H1 (cell line): ENCODE measurements at regions not wholly inside any gene's neighbourhood (a gene's known extent, or its start where the extent isn't known, plus 50 kb on each side); places are given as distances from the start of the nearest gene placed in this dataset.

Source experiments
- CTCF ChIA-PET: fragments of 300-600 bp; sonication (Branson Sonifier 250); formaldehyde crosslinking; loops from one replicate; lab custom pipeline; 2021; ENCODE audit not compliant: partially characterized antibody; lab: Charles Lee
- POLR2A ChIA-PET: fragments of 300-600 bp; sonication (Branson Sonifier 250); formaldehyde crosslinking; loops from one replicate; lab custom pipeline; 2021; ENCODE audit warnings: inconsistent platforms; ENCODE audit not compliant: partially characterized antibody; lab: Charles Lee
- DNase-seq, 2 experiments: peaks; one replicate each; pipeline versions ENCODE4 v3.0.0 to v3.0.0-alpha.2; 2010 to 2022; ENCODE audit warnings: low spot score in 2 of 2, low read depth in 1 of 2, mixed read lengths in 1 of 2
- FAIRE-seq: peaks from 2 replicates; lab custom pipeline; 2011; peaks lifted over from hg19 to GRCh38; lab: Jason Lieb, UNC
- H2AFZ ChIP-seq: 2 replicates; pipeline ENCODE4 v1.8.1; 2012; ENCODE audit warnings: low read length, inconsistent platforms
- H2AK5ac ChIP-seq: 2 replicates; pipeline ENCODE4 v1.6.1; 2013; ENCODE audit warnings: low read depth, low read length
- H2BK120ac ChIP-seq: replicated peaks from 2 replicates; pipeline ENCODE3; 2013; ENCODE audit warnings: low read depth, low read length, inconsistent platforms
- H2BK12ac ChIP-seq: 2 replicates; pipeline ENCODE4 v1.6.1; 2013; ENCODE audit warnings: low read depth, low read length
- H2BK15ac ChIP-seq: 2 replicates; pipeline ENCODE4 v1.6.1; 2013; ENCODE audit warnings: low read length
- H2BK20ac ChIP-seq: 2 replicates; pipeline ENCODE4 v1.6.1; 2013; ENCODE audit warnings: low read length
- H2BK5ac ChIP-seq: 2 replicates; pipeline ENCODE4 v1.6.1; 2013; ENCODE audit warnings: low read depth, low read length
- H3K14ac ChIP-seq: 2 replicates; pipeline ENCODE4 v1.6.1; 2013; ENCODE audit warnings: inconsistent platforms; ENCODE audit not compliant: insufficient read length
- H3K18ac ChIP-seq: 2 replicates; pipeline ENCODE4 v1.6.1; 2013; ENCODE audit warnings: low read length; ENCODE audit errors: extremely low read depth
- H3K23ac ChIP-seq: 2 replicates; pipeline ENCODE4 v1.6.1; 2013; ENCODE audit warnings: inconsistent platforms; ENCODE audit not compliant: insufficient read length
- H3K23me2 ChIP-seq: 2 replicates; pipeline ENCODE4 v1.6.1; 2013; ENCODE audit warnings: low read depth, low read length
- H3K27ac ChIP-seq: 2 replicates; pipeline ENCODE4 v1.6.1; 2011; ENCODE audit warnings: low read depth, low read length, inconsistent platforms
- H3K27me3 ChIP-seq, 4 experiments: replicated peaks in 1 of 4; 1 replicate in 1 of 4; 2 replicates in 3 of 4; pipeline versions ENCODE4 v1.6.1 to v1.8.1; 2011 to 2013; ENCODE audit warnings: low read length in 3 of 4, mild to moderate bottlenecking in 3 of 4, inconsistent platforms in 2 of 4, mixed read lengths in 2 of 4, moderate library complexity in 1 of 4; ENCODE audit not compliant: control insufficient read depth in 3 of 4, insufficient read depth in 3 of 4; ENCODE audit errors: extremely low read depth in 1 of 4
- H3K36me3 ChIP-seq, 4 experiments: 2 replicates each; pipeline versions ENCODE4 v1.6.1 to v1.8.1; 2011 to 2013; ENCODE audit warnings: mild to moderate bottlenecking in 4 of 4, low read length in 3 of 4, moderate library complexity in 2 of 4, control low read depth in 1 of 4, inconsistent platforms in 1 of 4; ENCODE audit not compliant: insufficient read depth in 4 of 4, control insufficient read depth in 2 of 4
- H3K4ac ChIP-seq: replicated peaks from 2 replicates; pipeline ENCODE3; 2013; ENCODE audit warnings: low read length, low read depth, mixed read lengths, inconsistent platforms; ENCODE audit not compliant: insufficient read length
- H3K4me1 ChIP-seq, 4 experiments: replicated peaks in 1 of 4; 1 replicate in 1 of 4; 2 replicates in 3 of 4; pipeline versions ENCODE4 v1.6.1 to v1.8.1; 2011 to 2013; ENCODE audit warnings: low read length in 3 of 4, inconsistent platforms in 2 of 4, mixed read lengths in 1 of 4; ENCODE audit not compliant: insufficient read depth in 4 of 4, control insufficient read depth in 3 of 4
- H3K4me2 ChIP-seq, 2 experiments: 2 replicates each; pipeline versions ENCODE4 v1.6.1 to v1.8.1; 2011 to 2013; ENCODE audit warnings: low read depth in 2 of 2, low read length in 2 of 2, control low read depth in 1 of 2, inconsistent platforms in 1 of 2, mild to moderate bottlenecking in 1 of 2; ENCODE audit not compliant: insufficient read depth in 1 of 2
- H3K4me3 ChIP-seq, 4 experiments: fragments of 200-600, 300-600 bp in 1 of 4; sonication (generic), shearing (Covaris generic), sonication (Bioruptor Twin) in 1 of 4; 2 replicates each; pipeline versions ENCODE4 v1.5.1 to v1.8.1; 2011 to 2016; ENCODE audit warnings: low read length in 4 of 4, low read depth in 3 of 4, control low read depth in 2 of 4, inconsistent platforms in 2 of 4, mild to moderate bottlenecking in 2 of 4, mixed read lengths in 1 of 4, moderate library complexity in 1 of 4; ENCODE audit not compliant: insufficient read depth in 2 of 4; ENCODE audit errors: extremely low read depth in 1 of 4
- H3K56ac ChIP-seq: replicated peaks from 2 replicates; pipeline ENCODE3; 2013; ENCODE audit warnings: low read depth, mild to moderate bottlenecking, mixed read lengths, low read length, inconsistent platforms; ENCODE audit not compliant: insufficient read length
- H3K79me1 ChIP-seq: 2 replicates; pipeline ENCODE4 v1.6.1; 2013; ENCODE audit warnings: low read depth, low read length, control low read depth
- H3K79me2 ChIP-seq, 2 experiments: 2 replicates each; pipeline versions ENCODE4 v1.6.1 to v1.8.1; 2012 to 2013; ENCODE audit warnings: low read length in 2 of 2, mild to moderate bottlenecking in 2 of 2, inconsistent platforms in 1 of 2; ENCODE audit not compliant: insufficient read depth in 2 of 2, control insufficient read depth in 1 of 2
- H3K9ac ChIP-seq, 4 experiments: replicated peaks in 1 of 4; 1 replicate in 1 of 4; 2 replicates in 3 of 4; pipeline versions ENCODE4 v1.6.1 to v1.8.1; 2011 to 2013; ENCODE audit warnings: low read depth in 3 of 4, low read length in 3 of 4, control low read depth in 2 of 4, mild to moderate bottlenecking in 2 of 4, moderate library complexity in 2 of 4, inconsistent platforms in 1 of 4; ENCODE audit errors: extremely low read depth in 1 of 4
- H3K9me3 ChIP-seq, 2 experiments: 2 replicates each; pipeline versions ENCODE4 v1.6.1 to v1.8.1; 2012 to 2013; ENCODE audit warnings: mild to moderate bottlenecking in 2 of 2, moderate library complexity in 2 of 2, control low read depth in 1 of 2, inconsistent platforms in 1 of 2, low read depth in 1 of 2, low read length in 1 of 2, mixed read lengths in 1 of 2; ENCODE audit not compliant: insufficient read depth in 2 of 2
- H4K20me1 ChIP-seq, 2 experiments: replicated peaks in 1 of 2; 2 replicates each; pipeline versions ENCODE3 to v1.8.1; 2011 to 2013; ENCODE audit warnings: inconsistent platforms in 2 of 2, low read length in 2 of 2, mild to moderate bottlenecking in 1 of 2; ENCODE audit not compliant: insufficient read depth in 2 of 2, control insufficient read depth in 1 of 2
- H4K5ac ChIP-seq: 2 replicates; pipeline ENCODE4 v1.6.1; 2013; ENCODE audit warnings: low read length, low read depth, mixed read lengths, inconsistent platforms; ENCODE audit not compliant: insufficient read length
- H4K8ac ChIP-seq: 2 replicates; pipeline ENCODE4 v1.8.0; 2013; ENCODE audit warnings: mild to moderate bottlenecking, moderate library complexity, low read length, inconsistent platforms; ENCODE audit not compliant: insufficient read depth; ENCODE audit errors: extremely low read depth
- H4K91ac ChIP-seq: replicated peaks from 2 replicates; pipeline ENCODE3; 2013; ENCODE audit warnings: low read length, mixed read lengths, inconsistent platforms; ENCODE audit not compliant: insufficient read length
- BRCA1 ChIP-seq: IDR thresholded peaks from 2 replicates; pipeline ENCODE4 v1.6.1; 2012; ENCODE audit warnings: low read depth, low read length, improper control_type of control experiment
- GABPA ChIP-seq: IDR thresholded peaks from 2 replicates; pipeline ENCODE4 v1.6.1; 2011; ENCODE audit warnings: mild to moderate bottlenecking, low read length, moderate library complexity, borderline replicate concordance; ENCODE audit not compliant: insufficient read depth
- POU5F1 ChIP-seq: IDR thresholded peaks from 2 replicates; pipeline ENCODE4 v1.6.1; 2011; ENCODE audit warnings: low read depth, mild to moderate bottlenecking, low read length, moderate library complexity
- RNF2 ChIP-seq: fragments of 200-900, 300-1000 bp; sonication (generic); IDR thresholded peaks from 2 replicates; pipeline ENCODE4 v1.7.1; 2016; ENCODE audit warnings: borderline replicate concordance, low read depth, mild to moderate bottlenecking, antibody characterized with exemption, low read length; ENCODE audit not compliant: poor library complexity, severe bottlenecking; ENCODE audit errors: missing control alignments
- SP2 ChIP-seq: IDR thresholded peaks from 2 replicates; pipeline ENCODE4 v1.6.1; 2012; ENCODE audit warnings: mild to moderate bottlenecking, low read length, inconsistent platforms
- YY1 ChIP-seq: IDR thresholded peaks from 2 replicates; pipeline ENCODE4 v1.6.1; 2011; ENCODE audit warnings: low read depth, mild to moderate bottlenecking, low read length
- WGBS, 2 experiments: shearing (Covaris generic) in 1 of 2; methylation state at CpG; one replicate each; pipeline versions ENCODE4 v1.1.6 to v1.1.7; 2013 to 2015; ENCODE audit warnings: low lambda C conversion rate in 2 of 2, mixed read lengths in 2 of 2, inconsistent platforms in 1 of 2, low coverage in 1 of 2, missing lambda C conversion rate in 1 of 2; ENCODE audit not compliant: insufficient replicate concordance in 2 of 2, insufficient coverage in 1 of 2, insufficient read length in 1 of 2; ENCODE audit errors: extremely low coverage in 1 of 2, missing lambda C conversion rate in 1 of 2; 5-methylcytosine and 5-hydroxymethylcytosine counted together

- Histone ChIP-seq H3K14ac (no peak overlapping the region), H3K27ac (no peak overlapping the region), H3K27me3 (no peaks in the 10 kb centered on the region), H3K9me3 (peaks cover 11 to 12% of the 10 kb centered on the region in 2 experiments; a peak in 2 of 4 replicates), H3K56ac (no peak overlapping the region), H3K79me2 (no peaks in the 10 kb centered on the region), H3K4me2 (no peak overlapping the region), H3K79me1 (no peaks in the 10 kb centered on the region), H3K23me2 (no peaks in the 10 kb centered on the region), H2BK12ac (no peak overlapping the region), H2BK20ac (no peak overlapping the region), H3K18ac (no peak overlapping the region), H2AK5ac (no peak overlapping the region), H2BK120ac (no peak overlapping the region), H3K4me1 (no peaks in the 10 kb centered on the region), H2AFZ (no peak overlapping the region), H3K23ac (no peak overlapping the region), H4K20me1 (no peaks in the 10 kb centered on the region), H3K36me3 (no peaks in the 10 kb centered on the region), H3K9ac (no peak overlapping the region), H3K4me3 (no peak overlapping the region), H2BK15ac (no peak overlapping the region), H3K4ac (no peak overlapping the region), H4K5ac (no peak overlapping the region), H2BK5ac (no peak overlapping the region), H4K8ac (no peak overlapping the region), H4K91ac (no peak overlapping the region)
- no peak for TF ChIP-seq YY1
- no peak for TF ChIP-seq RNF2
- no peak for TF ChIP-seq POU5F1
- no peak for TF ChIP-seq BRCA1
- no peak for TF ChIP-seq GABPA
- no peak for TF ChIP-seq SP2
- no peak for FAIRE-seq
- WGBS, 2 experiments, result 96% methylated on average over 1 of the region's 1 CpG; no CpG with 5 or more reads in 1 of the 2 experiments
- ChIA-PET POLR2A (no interaction called here), CTCF (no interaction called here)
- DNase-seq, result no peak
These were observed 178.0 kb downstream of the UBE2E3 start for GRCh38 chr2:181158427-181158826.
